ENCODE measurements at regions not wholly inside any gene's neighbourhood (a gene's known extent, or its start where the extent isn't known, plus 50 kb on each side); places are given as distances from the start of the nearest gene placed in this dataset.
A peak's percentile ranks its signal among the peaks of the same experiment; 100 is the strongest.

DNA sequence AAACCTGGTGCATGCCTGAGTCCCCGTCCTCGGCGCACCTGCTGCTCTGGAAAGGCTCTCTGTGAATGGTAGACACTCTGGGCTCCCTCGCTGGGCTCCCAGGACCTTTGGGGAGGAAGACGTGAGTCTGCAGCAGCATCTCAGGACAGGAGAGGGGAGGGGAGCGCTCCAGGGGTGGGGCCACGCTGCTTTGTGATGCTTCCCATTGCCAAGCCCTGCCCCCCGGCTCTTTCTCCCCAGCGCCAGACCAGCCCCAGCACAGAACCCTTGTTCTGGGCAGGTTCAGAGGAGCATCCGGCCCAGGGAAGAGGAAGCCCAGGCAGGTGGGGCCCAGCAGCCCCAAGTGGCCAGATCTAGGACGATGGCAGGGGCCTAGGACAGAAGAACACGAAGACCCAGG is 111.2 kb downstream of the BRD1 start:
- no peak for DNase-seq (ENCODE audit: low read depth)
- TF ChIP-seq, protein P1, sequence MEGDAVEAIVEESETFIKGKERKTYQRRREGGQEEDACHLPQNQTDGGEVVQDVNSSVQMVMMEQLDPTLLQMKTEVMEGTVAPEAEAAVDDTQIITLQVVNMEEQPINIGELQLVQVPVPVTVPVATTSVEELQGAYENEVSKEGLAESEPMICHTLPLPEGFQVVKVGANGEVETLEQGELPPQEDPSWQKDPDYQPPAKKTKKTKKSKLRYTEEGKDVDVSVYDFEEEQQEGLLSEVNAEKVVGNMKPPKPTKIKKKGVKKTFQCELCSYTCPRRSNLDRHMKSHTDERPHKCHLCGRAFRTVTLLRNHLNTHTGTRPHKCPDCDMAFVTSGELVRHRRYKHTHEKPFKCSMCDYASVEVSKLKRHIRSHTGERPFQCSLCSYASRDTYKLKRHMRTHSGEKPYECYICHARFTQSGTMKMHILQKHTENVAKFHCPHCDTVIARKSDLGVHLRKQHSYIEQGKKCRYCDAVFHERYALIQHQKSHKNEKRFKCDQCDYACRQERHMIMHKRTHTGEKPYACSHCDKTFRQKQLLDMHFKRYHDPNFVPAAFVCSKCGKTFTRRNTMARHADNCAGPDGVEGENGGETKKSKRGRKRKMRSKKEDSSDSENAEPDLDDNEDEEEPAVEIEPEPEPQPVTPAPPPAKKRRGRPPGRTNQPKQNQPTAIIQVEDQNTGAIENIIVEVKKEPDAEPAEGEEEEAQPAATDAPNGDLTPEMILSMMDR (IDR thresholded peaks at IDR 0.05; ENCODE audit: insufficient read depth, low read length, severe bottlenecking) = no peak
- H3K27me3 ChIP-seq (ENCODE audit: control insufficient read depth, insufficient read depth, low read length) = no peaks in the 10 kb centered on the region
- no peaks in the 10 kb centered on the region for H3K36me3 ChIP-seq (ENCODE audit: control insufficient read depth, insufficient read depth, low read length)
- FAIRE-seq = no peak
- H3K4me3 ChIP-seq (ENCODE audit: low read depth, low read length) = no peak overlapping the region

DNA sequence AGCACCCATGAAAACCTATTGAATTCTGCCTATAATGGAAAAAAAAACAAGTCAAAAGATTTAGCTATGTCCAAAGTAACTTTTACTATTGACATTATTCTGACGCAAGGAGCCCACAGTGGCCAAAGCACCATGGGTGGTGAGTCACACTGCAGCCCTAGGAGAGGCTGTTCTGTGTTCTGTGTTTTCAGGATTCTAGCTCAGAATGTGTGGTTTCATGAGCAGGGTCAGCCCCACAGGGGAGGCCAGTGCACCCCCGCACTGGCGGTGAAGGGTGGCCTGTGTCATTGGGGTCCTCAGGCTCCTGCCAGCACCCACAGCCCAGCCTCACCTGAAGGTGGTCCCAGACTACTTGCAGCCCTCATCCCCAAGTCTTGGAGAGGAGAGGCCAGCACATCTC is 112.2 kb downstream of the BRD1 start:
- H3K27me3 ChIP-seq (ENCODE audit: control insufficient read depth, insufficient read depth, low read length) = no peaks in the 10 kb centered on the region
- DNase-seq (ENCODE audit: low read depth) (no peak), FAIRE-seq (peak; percentile 55)
- no peaks in the 10 kb centered on the region for H3K36me3 ChIP-seq (ENCODE audit: control insufficient read depth, insufficient read depth, low read length)
- TF ChIP-seq, protein P1 (IDR thresholded peaks at IDR 0.05; ENCODE audit: insufficient read depth, low read length, severe bottlenecking) = no peak
- H3K4me3 ChIP-seq (ENCODE audit: low read depth, low read length) = no peak overlapping the region

DNA sequence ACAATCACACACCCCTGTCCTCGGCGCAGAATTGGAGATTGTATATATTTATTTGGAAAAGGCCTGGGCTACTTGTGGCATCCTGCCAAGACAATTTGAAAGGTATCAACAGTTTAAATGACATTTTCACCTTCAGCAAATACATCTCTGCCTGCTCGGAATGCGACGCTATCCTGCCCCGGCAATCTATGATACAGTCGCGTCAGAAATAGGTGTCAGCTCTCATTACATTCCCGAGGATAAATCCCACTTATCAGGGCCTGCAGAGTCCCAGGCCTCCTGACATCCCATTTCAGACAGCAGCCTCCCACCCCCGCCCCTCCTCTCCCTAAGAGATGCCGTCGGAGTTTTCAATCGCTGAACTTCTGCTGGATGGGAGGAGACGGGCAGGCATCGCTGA is 114.7 kb downstream of the BRD1 start:
- no peak for FAIRE-seq
- H3K4me3 ChIP-seq (ENCODE audit: low read depth, low read length) = no peak overlapping the region
- H3K36me3 ChIP-seq (ENCODE audit: control insufficient read depth, insufficient read depth, low read length) = no peaks in the 10 kb centered on the region
- TF ChIP-seq, protein P1 (IDR thresholded peaks at IDR 0.05; ENCODE audit: insufficient read depth, low read length, severe bottlenecking) = no peak
- no peaks in the 10 kb centered on the region for H3K27me3 ChIP-seq (ENCODE audit: control insufficient read depth, insufficient read depth, low read length)
- no peak for DNase-seq (ENCODE audit: low read depth)

DNA sequence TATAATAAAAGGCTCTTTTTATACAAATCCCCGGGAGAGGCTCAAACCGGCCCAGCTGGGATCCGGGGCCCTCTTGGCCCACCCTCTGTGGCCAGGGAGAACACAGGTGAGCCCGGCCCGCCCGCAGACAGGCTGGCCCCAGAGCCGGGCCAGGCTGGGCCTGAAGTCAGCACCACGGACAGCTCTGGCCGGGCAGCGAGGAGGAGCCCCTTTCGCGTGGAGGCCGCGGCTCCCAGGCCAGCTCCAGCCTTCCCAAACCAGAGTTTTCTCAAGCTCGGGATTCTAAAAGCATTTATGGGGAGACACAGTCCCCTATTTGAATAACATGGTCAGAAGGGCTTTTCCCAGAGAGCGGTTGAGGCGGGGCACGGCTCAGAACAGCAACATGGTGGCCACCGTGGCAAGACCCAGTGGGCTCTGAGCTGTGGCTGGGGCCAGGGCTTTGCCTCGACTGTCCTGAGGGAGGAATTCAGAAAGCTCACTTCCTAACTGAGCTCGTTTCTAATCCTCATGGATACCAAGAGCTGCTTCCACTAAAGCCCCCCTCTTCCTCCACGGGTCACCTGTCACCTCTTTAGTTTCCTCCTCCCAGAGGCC is 115.4 kb downstream of the BRD1 start:
- H3K4me3 ChIP-seq (ENCODE audit: low read depth, low read length) = no peak overlapping the region
- FAIRE-seq = no peak
- H3K36me3 ChIP-seq (ENCODE audit: control insufficient read depth, insufficient read depth, low read length) = no peaks in the 10 kb centered on the region
- DNase-seq (ENCODE audit: low read depth) = no peak
- H3K27me3 ChIP-seq (ENCODE audit: control insufficient read depth, insufficient read depth, low read length) = no peaks in the 10 kb centered on the region
- TF ChIP-seq, protein P1 (IDR thresholded peaks at IDR 0.05; ENCODE audit: insufficient read depth, low read length, severe bottlenecking) = no peak

DNA sequence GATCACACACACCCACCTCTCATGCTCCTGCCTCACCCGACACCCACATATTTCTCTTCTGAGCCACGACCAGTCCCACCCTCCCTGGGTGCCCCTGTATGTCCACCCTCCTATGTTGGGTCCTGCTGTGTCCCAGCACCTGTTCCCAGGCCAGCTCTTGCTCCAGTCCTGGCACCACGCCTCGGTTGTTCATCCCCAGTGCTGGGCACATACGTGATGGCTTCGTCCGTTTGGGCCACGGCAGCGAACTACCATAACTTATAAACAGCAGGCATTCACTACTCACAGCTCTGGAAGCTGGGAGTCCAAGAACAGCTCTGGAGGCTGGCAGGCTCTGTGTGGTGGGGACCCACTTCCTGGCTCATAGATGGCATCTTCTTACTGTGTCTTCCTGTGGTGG is 116.9 kb downstream of the BRD1 start:
- Histone ChIP-seq H3K4me3 (ENCODE audit: low read depth, low read length) (no peak overlapping the region), H3K36me3 (ENCODE audit: control insufficient read depth, insufficient read depth, low read length) (no peaks in the 10 kb centered on the region), H3K27me3 (ENCODE audit: control insufficient read depth, insufficient read depth, low read length) (no peaks in the 10 kb centered on the region)
- DNase-seq (ENCODE audit: low read depth) (no peak), FAIRE-seq (no peak)
- TF ChIP-seq, protein P1 (IDR thresholded peaks at IDR 0.05; ENCODE audit: insufficient read depth, low read length, severe bottlenecking) = no peak

DNA sequence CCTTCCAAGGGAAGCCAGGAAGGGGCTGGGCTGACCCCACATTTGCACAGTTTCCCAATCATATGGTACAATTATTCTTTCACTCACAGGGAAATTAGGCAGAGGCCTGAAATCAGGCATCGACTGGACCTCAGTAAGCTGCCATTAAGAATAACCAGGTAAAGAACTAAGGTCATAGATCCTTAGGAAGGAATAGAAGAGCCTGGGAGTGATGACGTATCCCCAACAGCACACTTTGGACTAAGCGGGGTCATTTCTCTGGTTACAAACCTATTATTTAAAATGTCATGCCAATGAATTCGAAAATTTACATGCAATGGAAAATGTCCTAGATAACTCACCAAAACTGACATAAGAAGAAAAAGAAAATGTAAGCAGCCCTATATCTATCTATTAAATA is 118.2 kb downstream of the BRD1 start:
- Histone ChIP-seq H3K36me3 (ENCODE audit: control insufficient read depth, insufficient read depth, low read length) (no peaks in the 10 kb centered on the region), H3K27me3 (ENCODE audit: control insufficient read depth, insufficient read depth, low read length) (no peaks in the 10 kb centered on the region), H3K4me3 (ENCODE audit: low read depth, low read length) (no peak overlapping the region)
- TF ChIP-seq, protein P1 (IDR thresholded peaks at IDR 0.05; ENCODE audit: insufficient read depth, low read length, severe bottlenecking) = no peak
- FAIRE-seq (no peak), DNase-seq (ENCODE audit: low read depth) (no peak)

Data from bronchial epithelial cell (primary cell).